Heart right ventricle (tissue), 16 donors: ENCODE measurements at regions not wholly inside any gene's neighbourhood (a gene's known extent, or its start where the extent isn't known, plus 50 kb on each side); places are given as distances from the start of the nearest gene placed in this dataset.

Source experiments
- ATAC-seq, 8 donors: fragments of 200-7000 bp; cut with Tn5 transposase; one replicate each; pipeline ENCODE4 v1.9.1; 2020; ENCODE audit warnings: mild to moderate bottlenecking in 8 of 8, moderate library complexity in 8 of 8, moderate number of reproducible peaks in 1 of 8
- DNase-seq, 2 donors: peaks; one replicate each; pipeline ENCODE4 v3.0.0-alpha.2; 2020
- H3K27ac ChIP-seq, 10 donors: fragments of 200-600 bp; sonication (generic) in 2 of 10; one replicate each; pipeline versions ENCODE4 v1.5.0 to v1.8.0; 2020 to 2022; ENCODE audit warnings: mild to moderate bottlenecking in 3 of 10
- H3K27me3 ChIP-seq, 7 donors: fragments of 200-600 bp; one replicate each; pipeline ENCODE4 v1.8.0; 2021 to 2022; ENCODE audit warnings: mild to moderate bottlenecking in 2 of 7
- H3K36me3 ChIP-seq, 9 donors: fragments of 200-600 bp; sonication (generic) in 1 of 9; one replicate each; pipeline versions ENCODE4 v1.5.0 to v1.8.0; 2020 to 2022; ENCODE audit warnings: mild to moderate bottlenecking in 2 of 9
- H3K4me1 ChIP-seq, 9 donors: fragments of 200-600 bp; sonication (generic) in 1 of 9; one replicate each; pipeline versions ENCODE4 v1.5.0 to v1.8.0; 2020 to 2022; ENCODE audit warnings: mild to moderate bottlenecking in 4 of 9
- H3K4me3 ChIP-seq, 10 donors: fragments of 200-600 bp; sonication (generic) in 2 of 10; one replicate each; pipeline versions ENCODE4 v1.5.0 to v1.8.0; 2020 to 2022; ENCODE audit warnings: mild to moderate bottlenecking in 7 of 10, moderate library complexity in 2 of 10
- H3K9me3 ChIP-seq, 11 donors: fragments of 200-600 bp in 10 of 11; sonication (generic) in 2 of 11; one replicate each; pipeline versions ENCODE4 v1.5.0 to v1.8.0; 2013 to 2022; ENCODE audit warnings: mild to moderate bottlenecking in 2 of 11, control low read depth in 1 of 11, moderate library complexity in 1 of 11
- WGBS, 2 donors: extraction: QIAGEN DNeasy Blood & Tissue Kit; methylation state at CpG; one replicate each; pipeline ENCODE4 v1.1.7; 2013; ENCODE audit warnings: inconsistent platforms in 1 of 2; 5-methylcytosine and 5-hydroxymethylcytosine counted together
- intact Hi-C, 10 donors: fragments of 100-400 bp; cut with DNase I; formaldehyde crosslinking; loops; one replicate each; pipeline versions ENCODE4 v1.11.1 to v1.14.2; 2022
- TF ChIP-seq, protein P1 (sequence below), 9 donors: fragments of 200-600 bp; sonication (generic) in 2 of 9; IDR thresholded peaks; one replicate each; pipeline versions ENCODE4 v1.5.0 to v1.8.0; 2021 to 2022; ENCODE audit warnings: antibody characterized with exemption in 9 of 9, mild to moderate bottlenecking in 5 of 9, moderate library complexity in 1 of 9
- donor health status: Arrhythmogenic right ventricular cardiomyopathy.
- donor health status: ischemic (EF 13 %, LVEDD 7.1; RV severe dilation, severe dysfunction).
- donor health status: healthy with polysubstance abuse.
- donor health status: DM: no; HTN: yes; CAD: no.
- donor health status: DM: no; HTN: no; CAD: no.
- donor health status: ischemic (EF 25% LVEDD 6.9; RV normal size, moderate dysfunction).
- donor health status: ischemic (EF 25% LVEDD 5.7; RV mildly dilated, moderate dysfunction).
- donor health status: healthy.
- donor health status: DM: yes; HTN: yes; CAD: no.
- donor health status: Ischemic cardiomyopathy.
- donor health status: ischemic (EF 35%, LVEDD 5.7; RV mildly dilated, moderate dysfunction).
- donor health status: nonischemic (EF 11% LVEDD 7.7; RV severe dilation, severe dysfunction).
- donor health status: DM: yes; HTN: yes; CAD: no.
- donor health status: PGD.
- donor health status: ischemic (EF 29% LVEDD 5.4; RV normal size, mild dysfunction).
- donor health status: nonischemic (EF 23%, LVEDD 6.1; RV moderate dilation, normal function).

DNA sequence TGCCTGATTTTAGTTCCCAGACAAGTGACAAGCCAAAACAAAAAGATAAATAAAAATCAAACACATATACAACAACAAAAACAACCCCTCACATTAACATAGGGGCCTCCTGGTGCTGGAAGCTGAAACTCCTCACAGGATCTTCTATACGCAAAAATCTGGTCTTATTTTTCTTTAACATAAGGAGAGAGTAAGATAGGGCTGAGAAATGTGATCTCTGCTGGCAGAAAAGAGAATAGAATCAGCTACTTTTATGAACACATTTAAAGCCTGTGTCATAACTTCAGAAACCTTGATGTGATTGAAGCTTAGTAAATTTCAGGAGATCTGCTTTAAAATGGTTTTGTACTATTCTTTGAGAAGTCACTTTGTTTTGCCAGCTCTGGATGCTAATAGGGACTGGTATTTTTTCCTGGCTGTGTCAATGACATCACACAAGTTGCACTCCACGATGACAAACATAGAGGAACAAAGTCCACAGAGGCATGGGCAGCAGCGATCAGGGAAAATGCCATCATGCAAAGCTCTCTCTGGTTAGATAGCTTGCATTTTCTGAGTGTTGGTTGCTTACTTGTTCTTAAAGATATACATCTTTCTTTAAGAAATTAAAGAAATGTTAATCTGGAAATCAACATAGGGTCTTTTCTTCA lies 176.6 kb upstream of the SP4 start:
- no peaks in the 10 kb centered on the region for H3K9me3 ChIP-seq
- no peak overlapping the region for H3K27ac ChIP-seq
- DNase-seq, result no peak
- no peaks in the 10 kb centered on the region for H3K36me3 ChIP-seq
- no peaks in the 10 kb centered on the region for H3K4me1 ChIP-seq
- no peak for ATAC-seq
- TF ChIP-seq, protein P1, sequence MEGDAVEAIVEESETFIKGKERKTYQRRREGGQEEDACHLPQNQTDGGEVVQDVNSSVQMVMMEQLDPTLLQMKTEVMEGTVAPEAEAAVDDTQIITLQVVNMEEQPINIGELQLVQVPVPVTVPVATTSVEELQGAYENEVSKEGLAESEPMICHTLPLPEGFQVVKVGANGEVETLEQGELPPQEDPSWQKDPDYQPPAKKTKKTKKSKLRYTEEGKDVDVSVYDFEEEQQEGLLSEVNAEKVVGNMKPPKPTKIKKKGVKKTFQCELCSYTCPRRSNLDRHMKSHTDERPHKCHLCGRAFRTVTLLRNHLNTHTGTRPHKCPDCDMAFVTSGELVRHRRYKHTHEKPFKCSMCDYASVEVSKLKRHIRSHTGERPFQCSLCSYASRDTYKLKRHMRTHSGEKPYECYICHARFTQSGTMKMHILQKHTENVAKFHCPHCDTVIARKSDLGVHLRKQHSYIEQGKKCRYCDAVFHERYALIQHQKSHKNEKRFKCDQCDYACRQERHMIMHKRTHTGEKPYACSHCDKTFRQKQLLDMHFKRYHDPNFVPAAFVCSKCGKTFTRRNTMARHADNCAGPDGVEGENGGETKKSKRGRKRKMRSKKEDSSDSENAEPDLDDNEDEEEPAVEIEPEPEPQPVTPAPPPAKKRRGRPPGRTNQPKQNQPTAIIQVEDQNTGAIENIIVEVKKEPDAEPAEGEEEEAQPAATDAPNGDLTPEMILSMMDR (IDR thresholded peaks at IDR 0.05), result no peak
- WGBS, 2 donors, result 24 to 28% methylated on average over 3 of the region's 3 CpGs
- H3K4me3 ChIP-seq, result no peak overlapping the region
- intact Hi-C loops, result loop anchor here in 7 of 10 donors (5.0 to 10.0 kb wide), 6 partner anchors 466 to 754 kb away; partner anchors contain the start of gene SP8 (in 1 of the 7)
- peaks cover 0 to 96% (median 87%) of the 10 kb centered on the region in 7 donors for H3K27me3 ChIP-seq

DNA sequence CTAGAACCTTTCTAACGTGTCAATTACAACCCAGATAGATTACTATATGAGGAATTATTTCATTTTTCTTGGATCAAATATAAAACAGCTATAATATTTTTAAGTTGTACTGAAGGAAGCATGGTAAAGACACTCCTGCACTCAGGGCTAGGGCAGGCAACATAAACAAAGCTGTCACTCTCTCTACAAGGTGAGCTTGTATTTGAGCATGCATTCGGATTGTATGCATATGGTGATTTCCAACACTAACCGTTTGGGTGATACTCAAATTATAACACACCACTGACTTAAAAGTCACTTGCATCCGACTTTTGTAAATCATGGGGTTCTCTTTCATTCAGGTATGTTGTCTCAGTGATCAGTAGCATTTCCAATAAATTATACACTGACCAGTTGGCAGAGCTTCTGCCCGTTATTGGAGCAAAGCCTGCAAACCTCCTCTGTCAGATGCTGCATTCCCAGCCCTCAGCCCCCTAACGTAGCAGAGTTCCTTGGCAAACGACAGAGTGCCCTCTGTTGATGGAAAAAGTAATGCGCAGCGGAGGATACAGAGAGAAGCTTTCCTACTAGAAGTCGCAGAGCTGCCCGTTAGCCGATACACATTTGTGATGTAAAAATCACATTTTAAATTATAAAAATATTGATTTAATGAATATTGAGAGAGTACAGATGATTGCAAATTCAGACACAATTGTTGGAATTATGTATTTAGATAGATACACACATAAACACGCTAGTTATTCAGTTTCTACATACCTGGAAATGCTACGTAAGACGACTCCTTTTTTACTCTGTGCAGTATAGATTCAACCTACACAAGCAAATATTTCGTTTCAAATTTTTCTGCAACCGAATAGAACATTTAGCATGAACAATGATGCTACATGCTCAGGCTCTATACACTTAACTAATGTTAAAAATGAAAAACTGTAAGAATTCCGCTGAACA lies 173.9 kb upstream of the SP4 start:
- H3K4me3 ChIP-seq, result no peak overlapping the region
- H3K4me1 ChIP-seq, result no peaks in the 10 kb centered on the region
- no peaks in the 10 kb centered on the region for H3K36me3 ChIP-seq
- intact Hi-C loops, result loop anchor here in 7 of 10 donors (2.0 to 10.0 kb wide), 7 partner anchors 469 to 751 kb away; partner anchors contain the start of gene SP8 (in 1 of the 7)
- WGBS, 2 donors, result 14% methylated on average over 18 of the region's 18 CpGs
- H3K9me3 ChIP-seq, result no peaks in the 10 kb centered on the region
- H3K27me3 ChIP-seq, result peaks cover 0 to 92% (median 69%) of the 10 kb centered on the region in 7 donors
- TF ChIP-seq, protein P1 (IDR thresholded peaks at IDR 0.05), result peak; percentile 14 to 64 (median 48)
- peak in 3 of 8 donors; percentile 44 to 61 (median 58) for ATAC-seq
- DNase-seq, result peak in 1 of 2 donors; percentile 10
- no peak overlapping the region for H3K27ac ChIP-seq

DNA sequence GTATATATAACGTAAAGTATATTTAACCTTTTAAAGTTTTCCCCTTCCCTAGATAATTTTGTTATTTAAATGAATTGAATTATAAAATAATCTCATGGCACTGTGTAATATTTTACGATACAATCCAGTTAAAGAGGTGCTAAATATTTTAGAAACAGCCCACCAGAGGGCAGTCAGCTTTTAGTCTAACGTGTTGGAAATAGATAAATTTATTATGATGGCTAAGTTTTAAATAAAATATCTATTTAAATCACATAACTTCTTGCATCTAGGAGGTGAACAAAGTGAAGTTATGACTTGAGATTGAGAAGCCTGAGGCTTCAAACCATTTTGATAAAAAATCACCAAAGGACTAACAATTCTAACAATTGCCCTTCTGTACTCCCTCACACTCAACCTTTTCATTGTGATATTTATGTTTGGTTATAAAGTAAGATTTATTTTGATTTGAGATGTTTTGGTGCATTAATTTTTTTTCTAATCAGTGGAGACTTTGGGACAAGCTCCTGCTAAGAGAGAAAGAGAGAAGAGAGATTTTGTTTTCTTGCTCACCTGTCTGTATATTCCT lies 171.5 kb upstream of the SP4 start:
- no peaks in the 10 kb centered on the region for H3K36me3 ChIP-seq
- TF ChIP-seq, protein P1 (IDR thresholded peaks at IDR 0.05), result peak in 7 of 9 donors; percentile 23 to 60 (median 54)
- peaks cover 0 to 76% (median 52%) of the 10 kb centered on the region in 7 donors for H3K27me3 ChIP-seq
- ATAC-seq (no peak), DNase-seq (no peak)
- no peak overlapping the region for H3K27ac ChIP-seq
- no peak overlapping the region for H3K4me3 ChIP-seq
- H3K4me1 ChIP-seq, result no peaks in the 10 kb centered on the region
- intact Hi-C loops, result loop anchor here in 7 of 10 donors (5.0 to 10.0 kb wide), 6 partner anchors 251 to 748 kb away; partner anchors contain the start of gene SP8 (in 1 of the 7)
- WGBS, 2 donors, result 9 to 11% methylated on average over 3 of the region's 3 CpGs
- no peaks in the 10 kb centered on the region for H3K9me3 ChIP-seq

DNA sequence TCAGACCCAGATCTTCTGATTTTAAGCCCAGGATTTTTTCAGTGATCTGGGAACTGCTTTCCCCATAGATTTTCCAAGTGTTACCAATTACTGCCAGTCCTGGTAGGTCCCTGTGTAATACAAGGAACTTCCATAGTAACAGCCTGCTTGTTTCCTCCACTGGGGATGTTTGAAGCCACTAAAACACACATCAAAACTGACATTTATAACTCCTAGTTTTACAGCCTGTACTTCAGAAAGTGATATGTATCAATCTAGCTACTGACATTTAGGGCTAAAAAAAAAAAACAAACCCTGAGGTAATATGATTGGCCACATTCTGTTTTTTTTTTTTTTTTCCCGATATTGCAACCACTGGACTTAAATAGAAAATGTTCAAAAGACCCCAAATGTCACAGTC lies 166.9 kb upstream of the SP4 start:
- intact Hi-C loops, result loop anchor here in 4 of 10 donors (2.0 to 10.0 kb wide), 5 partner anchors 244 to 821 kb away; no protein-coding TSS in a partner anchor
- no peak overlapping the region for H3K4me3 ChIP-seq
- H3K9me3 ChIP-seq, result no peaks in the 10 kb centered on the region
- no peak for ATAC-seq
- H3K4me1 ChIP-seq, result no peaks in the 10 kb centered on the region
- H3K36me3 ChIP-seq, result no peaks in the 10 kb centered on the region
- WGBS, 2 donors, result 69 to 72% methylated on average over 1 of the region's 1 CpG
- peaks cover 0 to 45% (median 7%) of the 10 kb centered on the region in 7 donors for H3K27me3 ChIP-seq
- no peak overlapping the region for H3K27ac ChIP-seq
- no peak for DNase-seq
- TF ChIP-seq, protein P1 (IDR thresholded peaks at IDR 0.05), result no peak
